ENCODE measurements at regions not wholly inside any gene's neighbourhood (a gene's known extent, or its start where the extent isn't known, plus 50 kb on each side); places are given as distances from the start of the nearest gene placed in this dataset.

- no peak overlapping the region for H3K27ac ChIP-seq
- H3K27me3 ChIP-seq (ENCODE audit: control insufficient read depth, insufficient read depth, low read length) = no peaks in the 10 kb centered on the region
- no peak overlapping the region for H3K4me2 ChIP-seq (ENCODE audit: low read length)
- H3K9me3 ChIP-seq (ENCODE audit: control insufficient read depth, low read length) = no peaks in the 10 kb centered on the region
- no peak overlapping the region for H2AFZ ChIP-seq
- no peak overlapping the region for H3K9ac ChIP-seq
- TF ChIP-seq, protein P1, sequence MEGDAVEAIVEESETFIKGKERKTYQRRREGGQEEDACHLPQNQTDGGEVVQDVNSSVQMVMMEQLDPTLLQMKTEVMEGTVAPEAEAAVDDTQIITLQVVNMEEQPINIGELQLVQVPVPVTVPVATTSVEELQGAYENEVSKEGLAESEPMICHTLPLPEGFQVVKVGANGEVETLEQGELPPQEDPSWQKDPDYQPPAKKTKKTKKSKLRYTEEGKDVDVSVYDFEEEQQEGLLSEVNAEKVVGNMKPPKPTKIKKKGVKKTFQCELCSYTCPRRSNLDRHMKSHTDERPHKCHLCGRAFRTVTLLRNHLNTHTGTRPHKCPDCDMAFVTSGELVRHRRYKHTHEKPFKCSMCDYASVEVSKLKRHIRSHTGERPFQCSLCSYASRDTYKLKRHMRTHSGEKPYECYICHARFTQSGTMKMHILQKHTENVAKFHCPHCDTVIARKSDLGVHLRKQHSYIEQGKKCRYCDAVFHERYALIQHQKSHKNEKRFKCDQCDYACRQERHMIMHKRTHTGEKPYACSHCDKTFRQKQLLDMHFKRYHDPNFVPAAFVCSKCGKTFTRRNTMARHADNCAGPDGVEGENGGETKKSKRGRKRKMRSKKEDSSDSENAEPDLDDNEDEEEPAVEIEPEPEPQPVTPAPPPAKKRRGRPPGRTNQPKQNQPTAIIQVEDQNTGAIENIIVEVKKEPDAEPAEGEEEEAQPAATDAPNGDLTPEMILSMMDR (IDR thresholded peaks at IDR 0.05) = no peak
- H3K4me1 ChIP-seq = no peaks in the 10 kb centered on the region
- no peaks in the 10 kb centered on the region for H3K79me2 ChIP-seq
- no peaks in the 10 kb centered on the region for H3K36me3 ChIP-seq (ENCODE audit: control insufficient read depth, insufficient read depth, low read length)
- H3K4me3 ChIP-seq (ENCODE audit: low read depth, low read length) = no peak overlapping the region
Observed at GRCh38 chr6:51330971-51331370, 512.3 kb downstream of the TFAP2B start.

DNA sequence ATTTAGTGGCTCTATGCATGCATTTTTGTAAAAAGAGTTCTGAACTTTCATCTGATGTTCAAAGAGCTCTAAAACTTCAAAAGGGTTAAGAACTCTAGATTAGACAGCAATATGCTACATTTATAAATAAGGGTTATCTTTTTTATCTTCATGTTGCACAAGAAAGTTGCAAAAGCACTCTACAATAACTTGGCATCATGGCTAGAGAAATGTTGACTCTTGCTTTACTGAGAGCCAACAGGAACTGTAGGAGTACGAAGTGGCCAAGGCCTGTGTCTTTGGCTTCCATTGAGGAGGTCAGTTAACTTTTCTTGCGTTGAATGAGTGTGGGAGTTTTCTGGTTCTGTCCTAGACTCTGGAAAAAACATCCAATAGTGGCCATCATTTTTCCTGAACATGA is 516.9 kb downstream of the TFAP2B start:
- TF ChIP-seq, protein P1 (IDR thresholded peaks at IDR 0.05) = no peak
- H2AFZ ChIP-seq = no peak overlapping the region

DNA sequence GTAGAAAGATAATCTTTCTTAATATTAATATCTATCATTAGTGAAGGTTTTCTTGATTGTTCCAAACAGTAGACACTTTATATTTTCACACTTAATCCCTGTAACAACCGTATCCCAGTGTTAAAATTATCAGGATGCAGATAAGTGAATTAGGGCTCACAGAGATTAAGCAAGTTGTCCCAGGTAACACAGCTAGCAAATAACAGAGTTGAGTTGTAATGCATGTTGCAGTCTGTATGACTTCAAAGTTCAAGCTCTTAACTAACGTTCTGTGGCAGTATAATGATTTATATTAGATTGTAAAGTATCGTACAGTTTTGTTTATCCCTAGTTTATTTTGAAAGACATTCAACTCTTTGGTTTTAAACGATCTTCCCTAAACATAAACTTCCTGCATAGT is 517.5 kb downstream of the TFAP2B start:
- H3K4me1 ChIP-seq = no peaks in the 10 kb centered on the region
- H3K27me3 ChIP-seq (ENCODE audit: control insufficient read depth, insufficient read depth, low read length) = no peaks in the 10 kb centered on the region
- no peaks in the 10 kb centered on the region for H3K9me3 ChIP-seq (ENCODE audit: control insufficient read depth, low read length)
- H2AFZ ChIP-seq = no peak overlapping the region
- no peak overlapping the region for H3K9ac ChIP-seq
- TF ChIP-seq, protein P1 (IDR thresholded peaks at IDR 0.05) = no peak
- no peaks in the 10 kb centered on the region for H3K36me3 ChIP-seq (ENCODE audit: control insufficient read depth, insufficient read depth, low read length)
- H3K27ac ChIP-seq = no peak overlapping the region
- no peak overlapping the region for H3K4me3 ChIP-seq (ENCODE audit: low read depth, low read length)
- no peak overlapping the region for H3K4me2 ChIP-seq (ENCODE audit: low read length)
- no peaks in the 10 kb centered on the region for H3K79me2 ChIP-seq

More for the DNA sequence above, 516.9 kb downstream of the TFAP2B start:
- H3K4me2 ChIP-seq (ENCODE audit: low read length) = no peak overlapping the region
- no peaks in the 10 kb centered on the region for H3K36me3 ChIP-seq (ENCODE audit: control insufficient read depth, insufficient read depth, low read length)
- H3K9ac ChIP-seq = no peak overlapping the region
- no peaks in the 10 kb centered on the region for H3K79me2 ChIP-seq
- no peaks in the 10 kb centered on the region for H3K4me1 ChIP-seq
- no peaks in the 10 kb centered on the region for H3K9me3 ChIP-seq (ENCODE audit: control insufficient read depth, low read length)
- no peaks in the 10 kb centered on the region for H3K27me3 ChIP-seq (ENCODE audit: control insufficient read depth, insufficient read depth, low read length)
- H3K4me3 ChIP-seq (ENCODE audit: low read depth, low read length) = no peak overlapping the region
- no peak overlapping the region for H3K27ac ChIP-seq

DNA sequence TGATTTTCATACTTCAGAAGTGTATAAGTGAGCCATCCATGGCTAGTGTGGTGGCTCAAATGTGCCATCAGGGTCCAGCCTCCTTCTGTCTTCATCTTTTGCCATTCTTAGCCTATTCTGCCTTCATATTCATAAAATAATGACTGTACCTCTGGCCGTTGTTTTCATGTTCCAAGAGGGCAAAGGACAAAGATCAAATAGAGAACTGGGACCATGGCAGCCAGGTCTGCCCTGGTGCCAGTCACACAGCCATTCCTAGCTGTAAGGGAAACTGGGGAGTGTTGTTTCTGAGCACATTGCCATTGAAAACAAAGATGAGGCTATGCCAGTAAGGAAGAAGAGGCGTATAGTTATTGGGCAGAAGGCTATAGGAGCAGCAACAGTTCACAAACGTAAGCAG is 518.6 kb downstream of the TFAP2B start:
- no peak overlapping the region for H2AFZ ChIP-seq
- H3K4me1 ChIP-seq = no peaks in the 10 kb centered on the region
- TF ChIP-seq, protein P1 (IDR thresholded peaks at IDR 0.05) = no peak
- H3K4me2 ChIP-seq (ENCODE audit: low read length) = no peak overlapping the region
- H3K36me3 ChIP-seq (ENCODE audit: control insufficient read depth, insufficient read depth, low read length) = no peaks in the 10 kb centered on the region
- no peaks in the 10 kb centered on the region for H3K27me3 ChIP-seq (ENCODE audit: control insufficient read depth, insufficient read depth, low read length)
- no peak overlapping the region for H3K4me3 ChIP-seq (ENCODE audit: low read depth, low read length)
- H3K9ac ChIP-seq = no peak overlapping the region
- no peaks in the 10 kb centered on the region for H3K9me3 ChIP-seq (ENCODE audit: control insufficient read depth, low read length)
- H3K27ac ChIP-seq = no peak overlapping the region
- no peaks in the 10 kb centered on the region for H3K79me2 ChIP-seq

GRCh38 chr6:51339108-51339507 is 520.4 kb downstream of the TFAP2B start:
- Histone ChIP-seq H3K27me3 (ENCODE audit: control insufficient read depth, insufficient read depth, low read length) (no peaks in the 10 kb centered on the region), H3K4me3 (ENCODE audit: low read depth, low read length) (no peak overlapping the region), H3K9me3 (ENCODE audit: control insufficient read depth, low read length) (no peaks in the 10 kb centered on the region), H3K9ac (no peak overlapping the region), H3K4me2 (ENCODE audit: low read length) (no peak overlapping the region), H3K79me2 (no peaks in the 10 kb centered on the region), H3K4me1 (no peaks in the 10 kb centered on the region), H2AFZ (no peak overlapping the region), H3K36me3 (ENCODE audit: control insufficient read depth, insufficient read depth, low read length) (no peaks in the 10 kb centered on the region), H3K27ac (no peak overlapping the region)
- TF ChIP-seq, protein P1 (IDR thresholded peaks at IDR 0.05) = no peak

Data from parathyroid adenoma (tissue), 2 donors.